ENCODE measurements at regions not wholly inside any gene's neighbourhood (a gene's known extent, or its start where the extent isn't known, plus 50 kb on each side); places are given as distances from the start of the nearest gene placed in this dataset.

GRCh38 chr7:63073736-63074135 lies 924.9 kb upstream of the ZNF722 start:
- Histone ChIP-seq H2AK5ac (ENCODE audit: low read length, severe bottlenecking) (no peak overlapping the region), H3K9ac (ENCODE audit: low read length) (no peak overlapping the region), H3K18ac (ENCODE audit: low read depth in 1 of 2, low read length in 2 of 2) (no peak overlapping the region), H3K23ac (ENCODE audit: low read length in 2 of 2) (no peak overlapping the region), H3K36me3 (ENCODE audit: control insufficient read depth in 1 of 2, insufficient read depth in 2 of 2, low read depth in 1 of 2, low read length in 2 of 2) (no peaks in the 10 kb centered on the region), H4K8ac (ENCODE audit: low read length) (no peak overlapping the region), H3K79me1 (replicated peaks; ENCODE audit: low read length, poor library complexity, severe bottlenecking) (no peaks in the 10 kb centered on the region), H3K27me3 (ENCODE audit: control insufficient read depth in 1 of 2, insufficient read depth in 1 of 2, low read length in 2 of 2) (no peaks in the 10 kb centered on the region), H3K4me1 (ENCODE audit: control insufficient read depth, insufficient read depth, low read depth, low read length) (no peaks in the 10 kb centered on the region), H4K91ac (ENCODE audit: low read length) (peak overlapping the region; percentile 34), H3K9me3 (ENCODE audit: control insufficient read depth, low read length) (peaks cover 59% of the 10 kb centered on the region), H2BK120ac (ENCODE audit: low read depth, low read length) (no peak overlapping the region), H3K4me3 (ENCODE audit: insufficient read depth in 1 of 2, low read depth in 1 of 2, low read length in 2 of 2) (no peak overlapping the region), H2BK12ac (ENCODE audit: low read length in 2 of 2) (no peak overlapping the region), H2BK15ac (ENCODE audit: low read depth, poor library complexity, severe bottlenecking) (no peak overlapping the region), H2AFZ (ENCODE audit: low read depth, low read length) (no peak overlapping the region), H3K4ac (ENCODE audit: low read depth in 1 of 2, low read length in 2 of 2) (no peak overlapping the region), H3K27ac (ENCODE audit: low read length, poor library complexity, severe bottlenecking) (no peak overlapping the region), H3K14ac (ENCODE audit: low read length in 2 of 2) (no peak overlapping the region), H2BK5ac (ENCODE audit: low read depth, low read length, poor library complexity, severe bottlenecking) (no peak overlapping the region), H3K4me2 (ENCODE audit: low read length, poor library complexity, severe bottlenecking) (no peak overlapping the region)
- DNase-seq: no peak
- WGBS: 59% methylated on average over 1 of the region's 1 CpG

GRCh38 chr7:63077841-63078240 lies 920.8 kb upstream of the ZNF722 start:
- H3K79me1 ChIP-seq (replicated peaks; ENCODE audit: low read length, poor library complexity, severe bottlenecking): no peaks in the 10 kb centered on the region
- no peak overlapping the region for H3K27ac ChIP-seq (ENCODE audit: low read length, poor library complexity, severe bottlenecking)
- H3K9ac ChIP-seq (ENCODE audit: low read length): no peak overlapping the region
- H3K4ac ChIP-seq (ENCODE audit: low read depth in 1 of 2, low read length in 2 of 2): no peak overlapping the region
- H4K8ac ChIP-seq (ENCODE audit: low read length): no peak overlapping the region
- H3K4me1 ChIP-seq (ENCODE audit: control insufficient read depth, insufficient read depth, low read depth, low read length): no peaks in the 10 kb centered on the region
- no peak overlapping the region for H2BK15ac ChIP-seq (ENCODE audit: low read depth, poor library complexity, severe bottlenecking)
- H3K27me3 ChIP-seq (ENCODE audit: control insufficient read depth in 1 of 2, insufficient read depth in 1 of 2, low read length in 2 of 2): no peaks in the 10 kb centered on the region
- no peak overlapping the region for H3K23ac ChIP-seq (ENCODE audit: low read length in 2 of 2)
- DNase-seq: no peak
- H2BK12ac ChIP-seq (ENCODE audit: low read length in 2 of 2): no peak overlapping the region
- no peak overlapping the region for H4K91ac ChIP-seq (ENCODE audit: low read length)
- H2AK5ac ChIP-seq (ENCODE audit: low read length, severe bottlenecking): no peak overlapping the region
- no peak overlapping the region for H2AFZ ChIP-seq (ENCODE audit: low read depth, low read length)
- WGBS: 40% methylated on average over 4 of the region's 4 CpGs
- H3K18ac ChIP-seq (ENCODE audit: low read depth in 1 of 2, low read length in 2 of 2): no peak overlapping the region
- peaks cover 63% of the 10 kb centered on the region for H3K9me3 ChIP-seq (ENCODE audit: control insufficient read depth, low read length)
- no peak overlapping the region for H2BK5ac ChIP-seq (ENCODE audit: low read depth, low read length, poor library complexity, severe bottlenecking)
- H3K4me3 ChIP-seq (ENCODE audit: insufficient read depth in 1 of 2, low read depth in 1 of 2, low read length in 2 of 2): no peak overlapping the region
- H2BK120ac ChIP-seq (ENCODE audit: low read depth, low read length): no peak overlapping the region
- no peaks in the 10 kb centered on the region for H3K36me3 ChIP-seq (ENCODE audit: control insufficient read depth in 1 of 2, insufficient read depth in 2 of 2, low read depth in 1 of 2, low read length in 2 of 2)
- H3K4me2 ChIP-seq (ENCODE audit: low read length, poor library complexity, severe bottlenecking): no peak overlapping the region
- H3K14ac ChIP-seq (ENCODE audit: low read length in 2 of 2): no peak overlapping the region

GRCh38 chr7:63080406-63080805 lies 918.2 kb upstream of the ZNF722 start:
- no peak overlapping the region for H2AFZ ChIP-seq (ENCODE audit: low read depth, low read length)
- H3K79me1 ChIP-seq (replicated peaks; ENCODE audit: low read length, poor library complexity, severe bottlenecking): no peaks in the 10 kb centered on the region
- H2BK15ac ChIP-seq (ENCODE audit: low read depth, poor library complexity, severe bottlenecking): no peak overlapping the region
- H2AK5ac ChIP-seq (ENCODE audit: low read length, severe bottlenecking): no peak overlapping the region
- 14% methylated on average over 2 of the region's 2 CpGs for WGBS
- no peak overlapping the region for H2BK12ac ChIP-seq (ENCODE audit: low read length in 2 of 2)
- H2BK5ac ChIP-seq (ENCODE audit: low read depth, low read length, poor library complexity, severe bottlenecking): no peak overlapping the region
- no peak overlapping the region for H3K4me3 ChIP-seq (ENCODE audit: insufficient read depth in 1 of 2, low read depth in 1 of 2, low read length in 2 of 2)
- H3K23ac ChIP-seq (ENCODE audit: low read length in 2 of 2): no peak overlapping the region
- no peaks in the 10 kb centered on the region for H3K36me3 ChIP-seq (ENCODE audit: control insufficient read depth in 1 of 2, insufficient read depth in 2 of 2, low read depth in 1 of 2, low read length in 2 of 2)
- H3K9ac ChIP-seq (ENCODE audit: low read length): no peak overlapping the region
- H3K4me1 ChIP-seq (ENCODE audit: control insufficient read depth, insufficient read depth, low read depth, low read length): no peaks in the 10 kb centered on the region
- H3K4ac ChIP-seq (ENCODE audit: low read depth in 1 of 2, low read length in 2 of 2): no peak overlapping the region
- no peaks in the 10 kb centered on the region for H3K27me3 ChIP-seq (ENCODE audit: control insufficient read depth in 1 of 2, insufficient read depth in 1 of 2, low read length in 2 of 2)
- no peak overlapping the region for H4K8ac ChIP-seq (ENCODE audit: low read length)
- peaks cover 67% of the 10 kb centered on the region for H3K9me3 ChIP-seq (ENCODE audit: control insufficient read depth, low read length)
- DNase-seq: no peak
- no peak overlapping the region for H3K4me2 ChIP-seq (ENCODE audit: low read length, poor library complexity, severe bottlenecking)
- H2BK120ac ChIP-seq (ENCODE audit: low read depth, low read length): no peak overlapping the region
- no peak overlapping the region for H4K91ac ChIP-seq (ENCODE audit: low read length)
- H3K18ac ChIP-seq (ENCODE audit: low read depth in 1 of 2, low read length in 2 of 2): no peak overlapping the region
- H3K27ac ChIP-seq (ENCODE audit: low read length, poor library complexity, severe bottlenecking): no peak overlapping the region
- H3K14ac ChIP-seq (ENCODE audit: low read length in 2 of 2): no peak overlapping the region

- no peak overlapping the region for H3K18ac ChIP-seq (ENCODE audit: low read depth in 1 of 2, low read length in 2 of 2)
- H4K91ac ChIP-seq (ENCODE audit: low read length): no peak overlapping the region
- H2BK15ac ChIP-seq (ENCODE audit: low read depth, poor library complexity, severe bottlenecking): no peak overlapping the region
- H3K27ac ChIP-seq (ENCODE audit: low read length, poor library complexity, severe bottlenecking): no peak overlapping the region
- no peak overlapping the region for H3K23ac ChIP-seq (ENCODE audit: low read length in 2 of 2)
- H3K4ac ChIP-seq (ENCODE audit: low read depth in 1 of 2, low read length in 2 of 2): no peak overlapping the region
- no peaks in the 10 kb centered on the region for H3K4me1 ChIP-seq (ENCODE audit: control insufficient read depth, insufficient read depth, low read depth, low read length)
- H3K79me1 ChIP-seq (replicated peaks; ENCODE audit: low read length, poor library complexity, severe bottlenecking): no peaks in the 10 kb centered on the region
- H2AK5ac ChIP-seq (ENCODE audit: low read length, severe bottlenecking): no peak overlapping the region
- peaks cover 67% of the 10 kb centered on the region for H3K9me3 ChIP-seq (ENCODE audit: control insufficient read depth, low read length)
- no peak overlapping the region for H3K9ac ChIP-seq (ENCODE audit: low read length)
- H3K14ac ChIP-seq (ENCODE audit: low read length in 2 of 2): no peak overlapping the region
- H3K4me3 ChIP-seq (ENCODE audit: insufficient read depth in 1 of 2, low read depth in 1 of 2, low read length in 2 of 2): no peak overlapping the region
- no peak for DNase-seq
- no peak overlapping the region for H4K8ac ChIP-seq (ENCODE audit: low read length)
- no peaks in the 10 kb centered on the region for H3K27me3 ChIP-seq (ENCODE audit: control insufficient read depth in 1 of 2, insufficient read depth in 1 of 2, low read length in 2 of 2)
- no peak overlapping the region for H2BK5ac ChIP-seq (ENCODE audit: low read depth, low read length, poor library complexity, severe bottlenecking)
- H3K4me2 ChIP-seq (ENCODE audit: low read length, poor library complexity, severe bottlenecking): no peak overlapping the region
- H2BK12ac ChIP-seq (ENCODE audit: low read length in 2 of 2): no peak overlapping the region
- H2BK120ac ChIP-seq (ENCODE audit: low read depth, low read length): no peak overlapping the region
- no peak overlapping the region for H2AFZ ChIP-seq (ENCODE audit: low read depth, low read length)
- no peaks in the 10 kb centered on the region for H3K36me3 ChIP-seq (ENCODE audit: control insufficient read depth in 1 of 2, insufficient read depth in 2 of 2, low read depth in 1 of 2, low read length in 2 of 2)
- WGBS: 54% methylated on average over 4 of the region's 4 CpGs
Observed at GRCh38 chr7:63080831-63081230, 917.8 kb upstream of the ZNF722 start.

Data from mesenchymal stem cell (in vitro differentiated cells and primary cell).